ENCODE measurements at regions not wholly inside any gene's neighbourhood (a gene's known extent, or its start where the extent isn't known, plus 50 kb on each side); places are given as distances from the start of the nearest gene placed in this dataset.
"Not testable (repeated sequence)": the region's sequence is repeated elsewhere in the genome, so short reads cannot be mapped to it uniquely, and the experiment has no call there.

- no peak for DNase-seq
Measured at GRCh38 chr3:31300456-31301443, 232.0 kb upstream of the STT3B start.

- DNase-seq = no peak
Measured at GRCh38 chr3:31302343-31302742, 230.4 kb upstream of the STT3B start.

GRCh38 chr3:31305340-31305739 is 227.4 kb upstream of the STT3B start:
- no peak for DNase-seq

GRCh38 chr3:31307131-31307785 is 225.5 kb upstream of the STT3B start:
- DNase-seq = no peak

GRCh38 chr3:31311559-31311958 is 221.2 kb upstream of the STT3B start:
- DNase-seq = no peak

- no peak for DNase-seq
Measured at GRCh38 chr3:31312400-31312799, 220.3 kb upstream of the STT3B start.

GRCh38 chr3:31314258-31314657 is 218.5 kb upstream of the STT3B start:
- no peak for DNase-seq

GRCh38 chr3:31319332-31319731 is 213.4 kb upstream of the STT3B start:
- no peak for DNase-seq

GRCh38 chr3:31321620-31322019 is 211.1 kb upstream of the STT3B start:
- DNase-seq = no peak

GRCh38 chr3:31322460-31322859 is 210.3 kb upstream of the STT3B start:
- no peak for DNase-seq

- not testable (repeated sequence) for DNase-seq
Measured at GRCh38 chr3:31327826-31328357, 204.8 kb upstream of the STT3B start.

GRCh38 chr3:31331278-31331677 is 201.4 kb upstream of the STT3B start:
- DNase-seq = no peak

GRCh38 chr3:31341130-31341529 is 191.6 kb upstream of the STT3B start:
- no peak for DNase-seq

- no peak for DNase-seq
Measured at GRCh38 chr3:31343075-31343474, 189.7 kb upstream of the STT3B start.

- DNase-seq = no peak
Measured at GRCh38 chr3:31345581-31345980, 187.1 kb upstream of the STT3B start.

- DNase-seq = no peak
Measured at GRCh38 chr3:31346542-31346979, 186.2 kb upstream of the STT3B start.

- no peak for DNase-seq
Measured at GRCh38 chr3:31349001-31349748, 183.6 kb upstream of the STT3B start.

GRCh38 chr3:31350307-31350706 is 182.4 kb upstream of the STT3B start:
- DNase-seq = no peak

- no peak for DNase-seq
Measured at GRCh38 chr3:31352331-31352730, 180.4 kb upstream of the STT3B start.

GRCh38 chr3:31353166-31353565 is 179.6 kb upstream of the STT3B start:
- no peak for DNase-seq

GRCh38 chr3:31354373-31354772 is 178.4 kb upstream of the STT3B start:
- no peak for DNase-seq

GRCh38 chr3:31355807-31356206 is 176.9 kb upstream of the STT3B start:
- no peak for DNase-seq

- DNase-seq = no peak
Measured at GRCh38 chr3:31356941-31357340, 175.8 kb upstream of the STT3B start.
